Gastrocnemius medialis (tissue), 4 donors: ENCODE measurements at regions not wholly inside any gene's neighbourhood (a gene's known extent, or its start where the extent isn't known, plus 50 kb on each side); places are given as distances from the start of the nearest gene placed in this dataset.

ENCODE experiments used
- CTCF ChIP-seq, 5 experiments: fragments of 450-650 bp in 3 of 5; fragments of 200-600 bp in 2 of 5; sonication (generic) in 2 of 5; IDR thresholded peaks in 4 of 5; conservative IDR thresholded peaks in 1 of 5; 1 replicate in 4 of 5; 2 replicates in 1 of 5; pipeline ENCODE4 v1.5.1; 2016 to 2019; ENCODE audit warnings: antibody characterized with exemption in 5 of 5, mild to moderate bottlenecking in 3 of 5, moderate library complexity in 3 of 5
- POLR2A ChIP-seq, 2 donors: fragments of 450-650 bp; IDR thresholded peaks; one replicate each; pipeline ENCODE4 v1.6.1; 2017; ENCODE audit warnings: antibody characterized with exemption in 2 of 2, mild to moderate bottlenecking in 2 of 2, moderate library complexity in 2 of 2

- no peak for TF ChIP-seq CTCF (IDR thresholded peaks at IDR 0.05 in 4 of 5, conservative IDR thresholded peaks at IDR 0.05 in 1 of 5)
- TF ChIP-seq POLR2A (IDR thresholded peaks at IDR 0.05): no peak
Observed at GRCh38 chr13:90673746-90674145, 673.7 kb upstream of the MIR17HG start.
